OCI-LY7 (cell line): ENCODE measurements at regions not wholly inside any gene's neighbourhood (a gene's known extent, or its start where the extent isn't known, plus 50 kb on each side); places are given as distances from the start of the nearest gene placed in this dataset.

Experiments used
- EZH2phosphoT487 ChIP-seq: fragments of 200-600 bp; sonication (generic); IDR thresholded peaks from 2 replicates; pipeline ENCODE4 v1.6.1; 2018; ENCODE audit warnings: low read depth, borderline replicate concordance, mild to moderate bottlenecking, mixed run types, antibody characterized with exemption, low read length, moderate library complexity, mixed read lengths
- TF ChIP-seq, protein P1 (sequence below): fragments of 200-600 bp; sonication (generic); conservative IDR thresholded peaks from 2 replicates; pipeline ENCODE4 v1.5.1; 2014; ENCODE audit warnings: mild to moderate bottlenecking, antibody characterized with exemption, low read length, moderate library complexity, mixed read lengths

DNA sequence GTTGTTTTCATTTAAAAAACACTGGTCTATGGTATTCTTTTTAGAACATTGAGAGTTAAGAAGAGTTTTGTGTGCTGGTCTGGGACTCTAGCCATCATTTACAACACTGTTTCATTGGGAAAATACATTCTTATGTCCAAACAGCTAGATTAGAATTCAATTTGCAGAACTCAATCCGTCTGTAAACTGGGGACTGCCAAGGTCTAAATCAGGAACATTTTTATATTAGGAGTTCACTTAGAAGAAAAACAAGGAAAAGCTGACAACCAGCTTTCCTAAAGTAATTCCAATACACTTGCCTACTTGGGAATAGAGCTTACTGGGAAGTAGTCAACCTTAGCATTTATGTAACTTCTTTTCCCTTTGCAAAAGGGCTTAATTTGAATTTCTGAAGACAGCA lies 91.5 kb upstream of the RNF152 start:
- TF ChIP-seq, protein P1, sequence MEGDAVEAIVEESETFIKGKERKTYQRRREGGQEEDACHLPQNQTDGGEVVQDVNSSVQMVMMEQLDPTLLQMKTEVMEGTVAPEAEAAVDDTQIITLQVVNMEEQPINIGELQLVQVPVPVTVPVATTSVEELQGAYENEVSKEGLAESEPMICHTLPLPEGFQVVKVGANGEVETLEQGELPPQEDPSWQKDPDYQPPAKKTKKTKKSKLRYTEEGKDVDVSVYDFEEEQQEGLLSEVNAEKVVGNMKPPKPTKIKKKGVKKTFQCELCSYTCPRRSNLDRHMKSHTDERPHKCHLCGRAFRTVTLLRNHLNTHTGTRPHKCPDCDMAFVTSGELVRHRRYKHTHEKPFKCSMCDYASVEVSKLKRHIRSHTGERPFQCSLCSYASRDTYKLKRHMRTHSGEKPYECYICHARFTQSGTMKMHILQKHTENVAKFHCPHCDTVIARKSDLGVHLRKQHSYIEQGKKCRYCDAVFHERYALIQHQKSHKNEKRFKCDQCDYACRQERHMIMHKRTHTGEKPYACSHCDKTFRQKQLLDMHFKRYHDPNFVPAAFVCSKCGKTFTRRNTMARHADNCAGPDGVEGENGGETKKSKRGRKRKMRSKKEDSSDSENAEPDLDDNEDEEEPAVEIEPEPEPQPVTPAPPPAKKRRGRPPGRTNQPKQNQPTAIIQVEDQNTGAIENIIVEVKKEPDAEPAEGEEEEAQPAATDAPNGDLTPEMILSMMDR = no peak
- TF ChIP-seq EZH2phosphoT487 = no peak
